ENCODE measurements at regions not wholly inside any gene's neighbourhood (a gene's known extent, or its start where the extent isn't known, plus 50 kb on each side); places are given as distances from the start of the nearest gene placed in this dataset.

DNA sequence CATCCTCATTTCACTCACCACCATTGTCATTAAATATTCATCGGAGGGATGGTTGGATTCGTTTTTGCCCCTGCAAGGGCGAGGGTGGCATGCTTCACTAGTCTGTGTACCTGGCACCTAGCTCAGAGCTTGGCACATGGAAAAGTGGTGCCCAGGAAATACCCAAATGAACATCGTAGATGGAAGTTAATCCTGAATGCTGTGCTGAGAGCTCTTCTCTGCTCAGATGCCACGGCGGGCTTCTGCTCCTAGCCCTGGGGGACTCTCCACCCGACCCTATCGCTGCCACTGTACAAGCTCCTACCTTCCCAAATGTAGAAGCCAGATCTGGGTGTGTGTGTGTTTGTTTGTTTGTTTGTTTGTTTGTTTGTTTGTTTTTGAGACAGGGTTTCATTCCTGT, 113.0 kb upstream of the ZNF507 start:
- no peak for DNase-seq

DNA sequence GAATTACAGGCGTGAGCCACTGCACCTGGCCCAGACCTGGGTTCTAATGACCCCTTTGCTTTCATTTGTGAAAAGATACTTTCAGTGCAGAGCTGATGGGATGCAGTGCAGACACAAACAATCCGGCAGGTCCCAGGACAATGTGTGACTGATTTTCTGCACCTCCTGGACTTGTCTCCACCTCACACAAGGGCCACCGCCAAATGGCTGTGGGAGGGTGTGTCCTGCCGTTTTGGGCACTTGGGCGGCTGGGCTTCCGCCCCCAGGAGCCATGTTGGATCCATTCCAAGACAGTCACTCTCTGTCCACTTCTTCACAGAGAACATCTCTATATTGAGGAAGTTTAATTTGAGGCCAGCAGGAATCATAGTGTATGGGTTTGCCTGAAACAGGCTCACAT, 112.3 kb upstream of the ZNF507 start:
- no peak for DNase-seq

DNA sequence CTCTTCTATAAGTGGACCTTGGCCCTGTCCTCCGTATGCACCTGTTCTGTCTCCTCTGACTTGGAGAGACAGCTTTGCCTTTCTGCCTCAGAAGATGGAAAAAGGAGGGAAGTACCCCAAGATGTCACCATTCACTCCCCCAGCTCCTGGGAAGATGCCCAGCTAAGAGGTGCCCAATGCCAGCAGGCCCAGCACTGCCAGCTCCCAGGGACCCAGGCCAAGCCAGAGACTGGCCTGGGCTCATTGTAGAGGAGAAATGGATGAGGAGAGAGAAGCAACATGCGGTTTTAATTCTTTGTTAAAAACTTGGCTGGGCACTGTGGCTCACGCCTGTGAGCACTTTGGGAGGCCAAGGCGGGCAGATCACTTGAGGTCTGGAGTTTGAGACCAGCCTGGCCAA, 111.5 kb upstream of the ZNF507 start:
- DNase-seq: no peak

DNA sequence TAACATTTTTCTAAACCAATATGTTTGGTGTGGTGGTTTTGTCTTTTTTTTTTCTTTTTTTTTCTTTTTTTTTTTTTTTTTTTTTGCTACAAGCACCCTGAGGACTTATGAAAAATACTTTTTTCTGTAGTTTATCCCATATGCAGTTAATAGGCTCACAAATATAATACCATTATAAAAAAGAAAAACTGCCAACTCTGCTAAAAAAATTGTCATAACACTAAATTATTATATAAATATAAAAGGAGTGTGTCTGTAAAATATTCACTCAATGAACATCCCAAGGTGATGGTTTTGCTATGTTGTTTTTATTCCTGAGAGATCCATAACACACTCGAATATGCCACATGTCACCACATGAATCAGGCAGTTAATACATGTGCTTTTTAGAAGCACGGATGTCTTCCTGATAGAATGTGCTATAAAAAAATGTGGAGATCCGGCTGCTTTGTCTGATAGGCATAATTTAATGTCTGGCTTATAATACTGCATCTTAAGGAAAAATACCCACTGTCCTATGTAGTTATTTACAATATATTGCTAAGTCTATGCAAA, 110.7 kb upstream of the ZNF507 start:
- no peak for DNase-seq

DNA sequence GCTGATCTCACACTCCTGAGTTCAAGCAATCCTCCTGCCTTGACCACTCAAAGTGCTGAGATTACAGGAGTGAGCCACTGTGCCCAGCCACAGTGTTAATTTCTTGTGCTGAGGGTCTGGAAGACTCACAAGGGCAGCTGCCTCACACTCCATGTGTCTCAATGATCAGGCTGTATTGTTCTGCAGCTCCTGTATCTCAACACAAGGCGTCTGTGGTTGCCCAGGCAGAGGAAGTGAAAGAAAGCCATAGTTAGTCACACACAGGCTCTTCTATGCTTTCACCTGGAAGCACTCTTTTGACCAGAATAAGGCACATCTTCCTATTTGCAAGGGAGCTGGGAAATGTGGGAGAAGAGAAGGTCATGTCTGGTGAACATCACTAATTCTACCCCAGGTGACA, 107.3 kb upstream of the ZNF507 start:
- no peak for DNase-seq

DNA sequence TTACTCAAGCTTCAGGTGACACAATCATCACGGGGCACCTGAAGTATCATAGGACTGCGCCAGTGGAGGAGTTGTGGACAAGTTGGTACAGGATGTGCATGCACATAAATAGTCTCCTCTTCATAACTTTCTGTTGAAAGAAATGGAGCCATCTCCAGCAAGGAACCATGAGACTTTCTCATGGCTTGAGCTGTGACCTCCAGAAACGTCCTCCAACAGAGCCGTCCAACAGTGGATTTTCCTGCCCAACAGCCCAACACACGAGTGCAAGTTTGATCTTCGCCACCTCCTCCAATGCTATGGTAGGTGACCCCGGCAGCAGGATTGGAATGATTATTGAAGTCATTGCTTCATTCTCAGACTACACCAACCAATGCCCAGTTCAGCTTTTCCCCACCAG, 105.1 kb upstream of the ZNF507 start:
- no peak for DNase-seq

DNA sequence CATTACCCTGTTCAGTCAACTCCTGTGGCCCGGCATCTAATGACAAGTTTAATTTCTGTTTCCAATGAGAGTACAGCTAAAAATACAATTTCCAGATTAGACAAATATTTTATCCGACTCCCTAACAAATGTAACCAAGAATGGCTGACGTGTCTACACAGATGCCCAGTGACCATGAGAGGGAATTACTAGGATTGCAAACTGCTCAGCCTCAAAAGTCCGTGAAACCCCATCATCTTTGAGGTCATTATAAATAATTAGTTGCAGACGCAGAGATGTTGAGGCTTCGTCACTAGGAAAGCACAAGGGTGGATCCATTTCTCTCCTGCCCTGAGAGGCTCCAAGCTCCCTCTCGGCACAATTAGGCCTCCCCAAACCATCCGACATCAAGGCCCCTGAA, 104.1 kb upstream of the ZNF507 start:
- no peak for DNase-seq

DNA sequence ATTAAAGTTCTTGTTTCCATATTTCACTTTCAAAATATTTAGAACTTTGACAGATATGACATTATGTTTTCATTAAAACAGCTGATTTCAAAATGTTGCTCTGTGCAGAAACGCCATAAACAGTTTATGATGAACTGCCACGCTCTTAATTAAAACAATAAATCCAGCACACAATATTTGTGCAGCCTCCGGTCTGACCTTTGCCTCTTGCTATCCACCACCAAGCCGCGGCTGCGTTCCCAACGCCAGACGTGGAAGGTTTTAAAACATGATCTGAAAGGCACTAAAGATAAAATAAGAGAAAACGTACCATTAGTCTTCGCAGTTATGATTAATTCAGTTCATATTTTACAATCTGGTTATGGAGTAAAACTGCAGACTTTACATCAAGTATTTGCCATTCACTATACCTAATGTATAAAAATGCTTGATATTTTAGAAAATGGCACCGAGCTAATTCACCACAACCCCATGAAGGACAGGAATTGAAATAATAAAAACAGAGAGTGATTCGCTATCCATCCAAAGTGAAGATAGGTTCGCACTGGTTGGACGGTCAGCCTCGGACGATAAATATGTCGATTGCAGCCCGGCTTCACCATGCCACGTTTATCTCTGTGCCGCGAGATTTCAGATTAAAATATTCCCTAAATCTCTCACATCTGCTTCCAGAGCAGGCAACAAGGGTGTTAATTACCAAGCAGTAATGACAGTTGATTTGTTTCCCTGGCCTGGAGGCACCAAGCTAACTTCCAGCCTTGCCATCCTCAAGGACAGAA, 103.3 kb upstream of the ZNF507 start:
- no peak for DNase-seq

DNA sequence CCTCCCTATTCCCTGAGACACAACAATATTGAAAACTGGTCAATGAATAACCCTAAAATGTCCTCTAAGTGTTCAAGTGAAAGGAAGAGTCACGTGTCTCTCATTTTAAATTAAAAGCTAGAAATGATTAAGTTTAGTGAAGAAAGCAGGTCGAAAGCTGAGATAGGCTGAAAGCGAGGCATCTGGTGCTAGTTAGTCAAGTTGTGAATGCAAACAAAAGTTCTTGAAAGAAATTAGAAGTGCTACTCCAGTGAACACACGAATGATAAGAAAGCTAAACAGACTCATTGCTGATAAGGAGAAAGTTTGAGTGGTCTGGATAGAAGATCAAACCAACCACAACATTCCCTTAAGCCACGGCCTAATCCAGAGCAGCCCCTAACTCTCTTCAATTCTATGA, 99.4 kb upstream of the ZNF507 start:
- no peak for DNase-seq

DNA sequence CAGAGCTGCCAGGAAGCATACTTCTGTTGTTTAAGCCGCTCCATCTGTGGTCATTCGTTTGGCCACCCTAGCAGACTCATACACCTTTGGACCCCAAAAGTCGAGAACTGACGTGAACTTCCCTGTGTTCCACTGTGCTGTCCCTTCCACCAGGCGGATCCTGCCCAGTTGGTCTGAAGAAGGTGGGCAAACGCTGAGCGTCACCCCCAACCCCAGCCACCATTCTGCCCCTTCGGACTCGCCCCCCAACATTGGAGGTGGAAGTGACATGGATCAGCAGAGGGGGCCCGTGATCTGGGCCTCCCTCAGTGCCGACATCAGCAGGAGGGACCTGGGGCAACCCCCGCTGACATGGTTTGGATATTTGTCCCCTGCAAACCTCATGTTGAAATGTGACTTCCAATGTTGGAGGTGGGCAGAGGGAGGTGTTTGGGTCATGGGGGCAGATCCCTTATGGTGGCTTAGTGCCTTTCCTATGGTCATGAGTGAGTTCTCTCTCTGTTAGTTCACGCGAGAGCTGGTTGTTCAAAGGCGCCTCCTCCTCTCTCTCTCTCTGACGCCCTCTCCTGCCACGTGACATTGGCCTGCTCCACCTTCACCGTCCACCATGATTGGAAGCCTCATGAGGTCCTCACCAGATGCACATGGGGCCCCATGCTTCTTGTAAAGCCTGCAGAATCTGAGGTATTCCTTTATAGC, 93.6 kb upstream of the ZNF507 start:
- no peak for DNase-seq

DNA sequence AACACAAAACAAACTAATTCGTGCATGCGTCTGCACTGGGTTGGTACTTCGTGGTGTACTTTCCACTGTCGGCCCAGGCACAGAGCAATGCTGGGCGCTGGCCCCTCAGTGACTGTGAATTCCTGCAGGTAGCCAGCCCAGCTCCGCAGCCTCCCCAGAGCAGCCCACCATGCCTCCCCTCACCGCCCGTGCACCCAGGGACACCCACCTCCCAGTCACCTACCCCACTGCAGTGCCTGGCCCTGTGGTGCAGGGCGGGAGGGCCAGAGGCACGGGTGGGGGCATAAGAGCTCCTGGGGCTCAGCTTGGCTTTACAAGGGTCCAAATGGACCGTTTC, 93.1 kb upstream of the ZNF507 start:
- DNase-seq: no peak

DNA sequence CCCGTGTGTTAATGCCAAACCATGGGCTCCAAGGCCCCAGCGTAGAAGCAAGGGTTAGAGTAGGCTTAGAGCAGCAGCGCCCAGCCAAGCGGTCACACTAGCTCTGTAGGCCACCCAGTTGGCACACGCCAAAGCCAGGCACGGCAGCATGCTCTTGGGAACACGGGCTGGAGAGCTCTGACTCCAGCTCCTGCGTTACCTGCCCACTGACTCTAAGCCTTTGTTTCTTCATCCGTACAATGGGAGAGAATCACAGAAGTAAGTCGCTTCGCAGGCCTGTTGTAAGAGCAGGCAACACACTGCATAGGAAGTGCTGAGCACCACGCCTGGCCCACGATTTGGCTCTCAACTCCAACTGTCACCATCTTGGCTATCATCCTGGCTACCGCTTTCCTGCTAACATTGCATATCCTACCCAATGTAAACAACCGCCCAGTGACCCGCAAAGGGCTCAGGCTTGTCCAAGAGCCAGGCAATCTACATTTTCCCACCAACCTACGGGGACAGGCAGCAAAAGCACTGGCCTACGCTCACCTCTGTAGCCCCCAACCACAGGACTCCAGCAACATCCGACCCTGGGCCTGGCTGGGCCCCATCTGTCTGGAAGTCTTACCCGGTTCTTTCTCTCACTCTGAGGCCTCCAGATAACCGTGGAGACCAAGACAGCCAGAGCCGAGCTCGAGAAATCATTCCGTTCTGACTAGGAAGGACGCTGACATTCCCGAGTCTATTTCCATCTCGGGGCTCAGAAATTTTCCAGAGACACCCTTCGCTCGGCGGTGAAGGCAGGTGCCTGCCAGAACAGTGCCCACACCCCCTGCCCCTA, 91.5 kb upstream of the ZNF507 start:
- DNase-seq: no peak

DNA sequence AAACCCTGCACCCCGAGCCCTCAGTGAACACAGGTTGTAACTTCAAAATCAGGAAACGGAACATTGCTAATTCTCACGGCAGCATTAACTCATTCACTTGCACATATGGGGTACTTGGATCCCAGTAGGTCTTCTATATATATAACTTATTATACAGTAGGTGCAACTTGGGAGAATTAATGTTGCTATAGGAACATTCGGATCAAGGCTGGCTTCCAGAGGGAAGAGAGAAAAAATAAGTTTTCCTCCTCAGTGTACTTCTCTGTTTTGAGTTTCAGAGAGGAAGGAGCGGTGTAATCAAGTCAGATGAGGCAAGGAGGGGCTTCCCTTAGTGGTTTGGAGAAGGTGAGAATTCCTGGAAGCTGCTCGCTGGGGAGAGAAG, 90.9 kb upstream of the ZNF507 start:
- no peak for DNase-seq

DNA sequence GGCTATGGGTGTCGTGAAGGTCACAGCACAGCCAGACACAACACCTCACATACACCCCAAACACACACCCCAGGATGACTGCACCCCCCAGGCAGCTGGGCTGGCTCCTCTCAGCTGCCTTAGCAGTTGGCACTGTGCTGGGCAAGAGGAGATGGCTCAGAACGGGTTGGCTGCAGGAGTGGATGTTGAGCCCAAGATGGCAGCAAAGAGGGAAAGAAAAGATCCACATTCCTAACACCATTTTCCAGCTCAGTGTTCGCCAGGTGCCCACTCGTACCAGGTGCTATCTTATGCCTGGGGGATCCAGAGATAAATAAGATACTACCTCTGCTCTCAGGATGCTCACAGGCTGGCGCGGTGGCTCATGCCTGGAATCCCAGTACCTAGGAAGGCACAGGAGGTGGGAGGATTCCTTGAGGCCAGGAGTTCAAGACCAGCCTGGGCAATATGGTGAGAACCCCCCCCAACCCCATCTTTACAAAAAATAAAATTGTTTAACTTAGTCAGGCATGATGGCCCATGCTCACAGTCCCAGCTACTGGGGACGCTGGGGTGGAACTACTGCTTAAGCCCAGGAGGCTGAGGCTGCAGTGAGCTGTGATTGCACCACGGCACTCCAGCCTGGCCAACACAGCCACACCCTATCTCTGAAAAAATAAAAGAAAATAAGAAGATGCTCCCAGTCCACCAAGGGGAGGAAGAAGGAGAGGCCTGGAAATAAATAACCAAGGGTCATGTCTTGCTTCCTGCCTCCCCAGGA, 89.7 kb upstream of the ZNF507 start:
- DNase-seq: no peak

DNA sequence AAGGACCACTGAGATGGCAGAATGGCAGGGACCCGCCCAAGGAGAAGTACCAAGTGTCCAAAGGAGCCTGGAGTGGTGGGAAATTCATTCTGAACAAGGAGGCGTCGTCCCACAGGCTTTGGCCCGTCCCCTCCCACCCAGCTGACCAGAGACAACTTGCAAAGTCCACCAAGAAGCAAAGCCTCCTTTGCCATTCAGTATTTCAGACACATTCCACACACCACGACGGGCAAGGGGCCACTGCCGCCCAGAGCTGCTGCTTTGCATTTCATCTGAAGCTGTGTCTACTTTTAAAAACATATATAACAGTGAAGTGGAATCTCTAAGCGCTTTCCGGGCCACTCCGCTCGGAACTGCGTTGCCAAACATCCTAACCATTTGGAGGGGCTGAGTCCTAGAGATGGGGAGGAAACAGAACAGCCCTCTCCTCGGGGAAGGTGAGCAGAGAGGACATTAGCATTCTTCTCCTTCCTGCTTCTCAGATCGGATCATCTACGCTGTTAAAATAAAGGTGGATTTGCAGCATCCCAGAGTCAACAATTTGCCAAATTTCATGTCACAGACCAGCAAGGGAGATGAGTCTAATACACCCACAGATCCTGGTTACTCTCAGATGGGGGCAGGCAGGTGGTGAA, 89.0 kb upstream of the ZNF507 start:
- no peak for DNase-seq

DNA sequence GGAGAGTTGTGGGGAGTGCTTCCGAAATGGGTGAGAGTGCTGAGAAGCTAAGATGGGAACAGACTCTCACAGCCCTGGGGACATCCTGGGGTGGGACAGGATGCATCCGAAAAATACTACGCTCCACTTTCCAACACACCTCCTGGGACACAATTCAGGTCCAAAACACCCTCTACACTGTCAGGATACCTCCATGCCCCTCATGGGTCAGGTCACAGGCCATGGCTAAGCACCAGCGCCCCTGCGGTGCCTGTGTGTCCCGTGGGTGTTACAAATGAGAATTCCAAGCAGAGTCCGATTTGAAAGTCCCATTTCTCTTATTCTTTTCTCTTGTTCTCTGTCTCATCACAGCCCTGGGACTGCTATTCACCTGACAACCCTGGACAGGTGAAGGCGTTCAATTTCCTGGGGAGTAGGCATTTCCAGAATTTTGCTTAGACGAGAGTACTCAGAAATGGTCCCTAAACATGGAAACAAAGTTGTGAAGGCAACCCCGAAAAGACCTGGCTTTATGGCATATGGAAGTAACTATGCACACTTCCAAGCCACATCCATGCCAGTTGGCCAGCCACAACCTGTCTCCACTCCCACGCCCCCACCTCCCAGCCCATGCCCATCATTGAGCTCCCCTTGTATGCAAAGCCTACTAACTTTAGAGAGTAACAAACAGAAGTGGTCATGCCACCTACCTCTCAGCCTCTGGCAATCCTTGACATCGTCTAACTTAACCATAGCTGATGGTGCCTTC, 87.9 kb upstream of the ZNF507 start:
- no peak for DNase-seq

DNA sequence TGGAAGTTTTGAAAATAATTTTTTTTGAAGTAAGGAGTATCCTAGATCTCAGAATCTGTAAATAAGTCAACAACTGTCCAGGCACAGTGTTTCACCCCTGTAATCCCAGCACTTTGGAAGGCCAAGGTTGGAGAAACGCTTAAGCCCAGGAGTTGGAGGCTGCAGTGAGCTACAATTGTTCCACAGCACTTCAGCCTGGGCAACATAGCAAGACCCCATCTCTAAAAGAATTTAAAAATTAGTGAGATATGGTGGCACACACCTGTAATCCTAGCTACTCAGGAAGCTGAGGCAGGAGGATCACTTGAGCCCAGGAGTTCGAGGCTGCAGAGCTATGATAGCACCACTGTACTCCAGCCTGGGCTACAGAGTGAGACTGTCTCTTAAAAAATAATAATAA, 87.2 kb upstream of the ZNF507 start:
- DNase-seq: no peak

DNA sequence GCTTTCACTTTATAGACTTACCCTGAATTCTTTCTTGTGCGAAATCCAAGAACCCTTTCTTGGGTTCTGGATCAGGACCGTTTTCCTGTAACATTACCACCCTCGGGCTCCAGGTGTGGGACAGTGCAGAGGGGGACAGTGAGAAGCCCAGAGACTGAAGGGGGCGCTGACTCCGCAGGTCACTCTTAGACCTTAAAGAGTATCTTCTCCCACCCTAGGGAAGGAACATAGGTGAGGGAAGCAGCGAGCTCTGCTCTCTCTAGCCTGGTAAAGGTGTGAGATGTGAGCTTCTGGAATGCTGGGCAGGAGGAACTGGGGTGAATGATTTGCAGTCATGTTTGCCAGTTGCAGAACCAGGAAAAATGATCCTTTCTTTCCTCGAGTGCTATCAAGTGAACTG, 80.8 kb upstream of the ZNF507 start:
- DNase-seq: no peak

DNA sequence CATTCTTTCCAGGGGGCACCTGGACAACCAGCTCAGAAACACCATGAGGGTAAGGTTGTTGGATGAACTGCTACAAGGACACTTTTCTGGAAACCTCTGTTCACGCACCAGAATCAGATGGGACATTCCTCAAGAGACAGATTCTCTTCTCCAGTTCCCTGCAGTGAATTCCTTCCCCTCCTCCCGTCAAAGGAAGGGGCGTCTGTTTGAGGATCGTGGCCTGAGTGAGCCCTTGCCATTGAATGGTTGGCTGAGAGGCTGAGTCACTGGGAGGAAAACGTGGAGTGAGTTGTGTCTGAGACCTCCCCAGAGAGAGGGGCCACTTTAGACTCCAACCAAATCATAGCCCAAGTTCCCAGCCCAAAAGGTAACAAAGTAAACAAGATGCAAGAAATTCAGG, 79.4 kb upstream of the ZNF507 start:
- DNase-seq: no peak

DNA sequence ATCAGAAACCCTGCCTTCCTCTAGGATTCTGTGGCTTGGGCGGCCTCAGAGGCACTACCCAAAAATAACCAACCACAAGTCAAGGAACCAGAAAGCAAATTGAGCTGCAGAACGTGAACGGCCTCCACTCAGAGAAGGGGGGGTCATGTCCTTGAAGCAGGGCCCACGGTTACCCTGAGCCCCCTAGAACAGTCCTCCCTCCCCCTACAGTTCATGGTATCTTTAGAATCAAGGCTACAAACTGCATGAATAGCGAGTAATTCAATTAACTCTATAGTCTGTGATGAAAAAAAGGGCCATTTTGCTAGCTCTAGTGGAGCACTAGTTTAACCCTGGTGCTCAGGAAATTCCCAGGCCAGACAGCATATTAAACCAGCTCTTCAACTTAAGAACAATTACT, 79.0 kb upstream of the ZNF507 start:
- DNase-seq: no peak

DNA sequence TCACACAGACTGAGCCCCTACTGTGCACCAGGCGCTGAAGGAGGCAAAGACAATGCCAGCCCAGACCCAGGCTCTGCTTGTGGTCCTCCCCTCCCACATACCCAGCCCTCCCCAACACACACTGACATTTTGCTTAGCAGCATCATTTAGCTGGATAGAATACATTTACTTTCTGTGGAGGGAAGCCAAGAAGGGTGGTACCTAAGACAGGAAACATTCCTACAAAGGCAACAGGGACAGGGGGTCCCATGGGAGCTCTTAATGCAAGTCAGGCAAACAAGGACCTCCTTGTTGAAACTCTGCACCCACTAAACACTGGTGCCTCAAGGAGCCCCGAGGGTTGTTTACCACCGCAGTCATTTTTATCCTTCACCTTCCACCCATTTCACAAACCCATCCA, 77.0 kb upstream of the ZNF507 start:
- no peak for DNase-seq

DNA sequence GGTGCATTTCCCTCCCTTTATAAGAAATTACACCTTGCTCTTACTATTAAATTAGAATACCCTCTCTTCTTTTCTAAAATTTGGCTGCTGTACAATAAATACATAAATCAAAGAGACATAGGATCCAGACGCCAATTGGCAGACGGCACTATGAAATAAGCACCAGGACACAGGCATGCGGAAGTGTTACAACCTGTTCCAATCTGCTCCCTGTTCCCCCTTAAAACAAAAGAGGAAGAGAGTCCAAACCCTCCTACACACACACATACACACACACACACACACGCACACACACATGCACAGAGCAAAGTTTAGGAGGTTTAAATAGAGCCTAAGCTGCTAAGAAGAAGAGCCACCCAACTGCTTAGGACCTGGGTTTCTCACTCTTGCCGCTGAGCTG, 75.6 kb upstream of the ZNF507 start:
- DNase-seq: no peak
